Activated naive CD4-positive, alpha-beta T cell (primary cell): ENCODE measurements at regions not wholly inside any gene's neighbourhood (a gene's known extent, or its start where the extent isn't known, plus 50 kb on each side); places are given as distances from the start of the nearest gene placed in this dataset.
"Not testable (repeated sequence)": the region's sequence is repeated elsewhere in the genome, so short reads cannot be mapped to it uniquely, and the experiment has no call there.

Source experiments
- DNase-seq, 4 experiments: peaks; one replicate each; lab custom pipeline; 2025; lab: John Stamatoyannopoulos, UW

GRCh38 chr13:50388481-50388880 lies 373.2 kb downstream of the KCNRG start:
- DNase-seq = no peak

DNA sequence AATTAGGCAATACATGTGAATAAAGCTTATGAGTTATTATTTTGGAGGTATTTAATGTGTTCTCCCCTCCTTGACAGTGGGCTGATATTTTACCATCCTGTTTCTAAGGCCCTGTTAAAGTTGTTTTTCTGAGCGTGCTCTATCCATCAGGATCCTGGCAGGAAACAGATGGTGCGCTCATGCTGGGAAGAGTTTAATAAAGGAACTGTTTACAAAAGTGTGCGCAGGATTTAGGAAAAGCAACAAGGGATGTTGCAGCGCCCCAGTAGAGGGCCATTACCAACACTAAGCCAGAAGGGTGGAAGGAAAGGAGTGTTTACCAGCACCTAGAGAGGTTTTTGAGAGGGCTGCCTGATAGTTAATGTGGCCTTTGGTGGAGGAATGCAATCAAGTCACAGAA lies 374.5 kb downstream of the KCNRG start:
- DNase-seq = no peak

- no peak for DNase-seq
Measured at GRCh38 chr13:50390503-50391248, 375.4 kb downstream of the KCNRG start.

- no peak for DNase-seq
Measured at GRCh38 chr13:50392977-50393376, 377.7 kb downstream of the KCNRG start.

- no peak for DNase-seq
Measured at GRCh38 chr13:50393628-50394027, 378.4 kb downstream of the KCNRG start.

DNA sequence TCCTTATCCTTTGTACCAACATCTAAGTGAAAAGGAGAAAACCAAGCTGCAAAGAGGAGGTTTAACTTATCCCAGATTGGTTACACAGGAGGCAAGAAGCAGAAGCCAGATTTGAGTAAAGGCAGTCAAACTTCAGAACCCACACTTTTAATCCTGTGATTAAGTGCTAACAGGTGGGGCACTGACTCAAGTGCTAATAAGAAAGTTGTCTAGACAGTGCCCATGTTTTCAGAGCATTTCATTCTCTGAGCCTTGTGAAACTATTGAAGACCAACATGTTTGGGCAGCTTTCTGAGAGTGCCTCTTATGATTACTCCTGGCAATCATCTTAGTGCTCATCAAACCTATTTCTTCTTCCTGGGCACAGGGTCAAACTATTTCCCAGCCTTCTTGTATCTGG lies 380.8 kb downstream of the KCNRG start:
- DNase-seq = no peak

DNA sequence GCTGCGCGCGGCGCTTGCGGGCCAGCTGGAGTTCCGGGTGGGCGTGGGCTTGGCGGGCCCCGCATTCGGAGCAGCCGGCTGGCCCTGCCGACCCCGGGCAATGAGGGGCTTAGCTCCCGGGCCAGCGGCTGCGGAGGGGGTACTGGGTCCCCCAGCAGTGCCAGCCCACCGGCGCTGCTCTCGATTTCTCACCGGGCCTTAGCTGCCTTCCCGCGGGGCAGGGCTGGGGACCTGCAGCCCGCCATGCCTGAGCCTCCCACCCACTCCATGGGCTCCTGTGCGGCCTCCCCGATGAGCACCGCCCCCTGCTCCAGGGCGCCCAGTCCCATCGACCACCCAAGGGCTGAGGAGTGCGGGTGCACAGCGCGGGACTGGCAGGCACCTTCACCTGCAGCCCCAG lies 381.4 kb downstream of the KCNRG start:
- DNase-seq = not testable (repeated sequence)

DNA sequence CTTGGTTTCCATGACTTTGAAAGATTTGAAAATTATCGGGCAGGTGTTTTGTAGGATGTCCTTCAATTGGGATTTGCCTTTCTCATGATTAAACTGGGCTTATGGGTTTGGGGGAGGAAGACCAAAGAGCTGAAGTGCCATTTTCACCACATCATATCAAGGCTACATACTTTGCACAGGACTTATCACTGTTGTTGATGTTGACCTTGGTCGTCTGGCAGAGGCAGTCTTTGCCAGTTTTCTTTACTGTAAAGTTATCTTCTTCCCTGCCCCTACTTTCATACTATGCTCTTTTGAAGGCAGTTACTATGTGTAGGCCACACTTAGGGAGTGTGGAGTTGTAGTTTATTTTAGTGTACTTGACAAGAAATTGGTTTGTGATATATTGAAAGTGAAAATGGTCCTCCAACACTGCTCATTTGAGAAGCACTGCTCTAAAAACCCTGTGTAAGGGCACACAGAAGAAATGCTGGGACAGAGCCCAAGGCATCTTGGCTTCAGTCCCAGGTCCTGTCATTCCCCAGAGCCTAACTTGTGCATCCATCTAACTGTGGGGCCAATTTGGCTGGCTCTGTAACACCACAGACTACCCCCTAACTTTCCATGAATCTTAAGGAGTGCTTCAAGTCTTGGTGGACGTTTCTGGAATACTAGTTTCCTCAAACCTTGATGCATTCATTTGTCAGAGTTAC lies 384.9 kb downstream of the KCNRG start:
- DNase-seq = no peak

DNA sequence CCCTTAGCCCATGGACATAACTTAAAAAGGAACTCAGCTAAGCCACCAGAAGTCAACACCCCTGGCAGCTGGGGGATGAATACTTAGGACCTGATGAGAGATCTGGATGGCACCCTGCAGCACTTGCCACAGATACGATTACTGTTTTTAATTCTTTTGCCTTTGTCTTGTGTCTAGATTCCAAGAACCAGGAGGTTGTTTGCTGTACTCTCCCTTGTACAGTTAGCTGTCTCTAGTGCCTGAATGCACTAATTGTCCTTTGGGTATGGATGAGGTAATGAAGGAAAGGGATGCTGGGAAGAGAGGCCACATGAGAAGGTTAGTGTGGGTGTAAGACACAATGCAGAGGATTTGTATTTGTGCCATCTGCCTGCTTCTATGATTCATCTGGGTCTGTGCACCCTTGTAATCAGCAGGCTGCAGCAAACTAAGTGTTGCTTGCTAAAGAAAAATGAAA lies 385.8 kb downstream of the KCNRG start:
- no peak for DNase-seq

- no peak for DNase-seq
Measured at GRCh38 chr13:50401721-50402465, 386.6 kb downstream of the KCNRG start.

GRCh38 chr13:50403311-50403710 lies 388.1 kb downstream of the KCNRG start:
- DNase-seq = no peak

- no peak for DNase-seq
Measured at GRCh38 chr13:50404116-50404515, 388.9 kb downstream of the KCNRG start.

GRCh38 chr13:50404769-50405168 lies 389.5 kb downstream of the KCNRG start:
- no peak for DNase-seq

DNA sequence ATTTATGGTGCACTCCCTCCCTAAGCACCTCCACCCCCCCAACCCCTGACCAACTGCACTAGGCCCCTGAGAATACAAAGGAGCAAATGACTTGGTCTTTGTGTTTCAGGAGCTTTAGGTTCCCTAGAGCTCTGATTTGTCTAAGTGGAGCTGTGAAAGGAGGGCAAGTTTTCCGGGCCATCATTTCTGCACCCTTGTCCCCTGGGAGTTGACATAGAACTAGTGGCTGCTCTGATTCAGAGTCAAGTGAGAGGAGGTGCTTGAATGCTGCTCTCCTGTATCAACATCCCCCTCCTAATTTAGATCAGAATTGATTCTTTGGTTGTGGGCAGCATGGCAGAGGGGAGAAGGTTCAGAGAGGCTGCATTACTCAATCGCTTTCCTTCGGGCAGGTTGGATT lies 391.6 kb downstream of the KCNRG start:
- DNase-seq = no peak

DNA sequence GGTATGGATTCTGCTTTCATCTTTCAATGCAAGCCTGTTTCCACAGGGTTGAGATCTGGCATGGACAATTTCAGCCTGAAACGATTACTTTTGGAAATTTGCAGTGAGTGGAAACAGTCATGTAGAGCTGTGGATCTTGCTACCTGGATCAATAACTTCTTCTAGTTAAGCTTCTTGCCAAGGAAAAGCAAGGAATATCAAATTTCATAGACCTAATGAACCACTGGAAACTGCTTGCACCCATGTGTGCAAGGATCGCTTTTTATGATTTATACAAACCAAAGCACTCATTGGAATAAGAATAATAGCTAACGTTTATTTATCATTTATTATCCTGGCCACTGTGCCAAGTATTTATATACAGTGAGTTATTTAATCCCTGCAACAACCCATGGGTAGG lies 392.8 kb downstream of the KCNRG start:
- no peak for DNase-seq

DNA sequence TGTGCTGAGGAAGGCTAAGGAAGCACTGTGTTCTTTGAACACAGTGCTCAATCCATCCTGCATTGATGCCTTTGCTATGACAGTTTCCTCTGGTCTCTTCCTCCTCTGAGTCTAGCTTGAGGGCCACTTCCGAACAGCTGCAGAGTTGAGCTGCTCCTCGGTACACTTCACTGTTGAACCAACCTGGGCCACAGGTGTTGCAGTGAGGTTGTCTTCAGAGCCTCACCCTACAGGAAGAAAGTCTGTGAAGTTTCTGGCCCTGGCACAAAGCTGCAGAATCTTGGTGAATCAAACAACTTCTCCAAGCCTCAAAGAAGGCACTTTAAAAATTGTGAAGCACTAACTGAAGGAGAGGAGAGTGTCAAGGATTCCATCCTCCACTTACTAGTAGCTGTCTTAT lies 394.0 kb downstream of the KCNRG start:
- DNase-seq = no peak

DNA sequence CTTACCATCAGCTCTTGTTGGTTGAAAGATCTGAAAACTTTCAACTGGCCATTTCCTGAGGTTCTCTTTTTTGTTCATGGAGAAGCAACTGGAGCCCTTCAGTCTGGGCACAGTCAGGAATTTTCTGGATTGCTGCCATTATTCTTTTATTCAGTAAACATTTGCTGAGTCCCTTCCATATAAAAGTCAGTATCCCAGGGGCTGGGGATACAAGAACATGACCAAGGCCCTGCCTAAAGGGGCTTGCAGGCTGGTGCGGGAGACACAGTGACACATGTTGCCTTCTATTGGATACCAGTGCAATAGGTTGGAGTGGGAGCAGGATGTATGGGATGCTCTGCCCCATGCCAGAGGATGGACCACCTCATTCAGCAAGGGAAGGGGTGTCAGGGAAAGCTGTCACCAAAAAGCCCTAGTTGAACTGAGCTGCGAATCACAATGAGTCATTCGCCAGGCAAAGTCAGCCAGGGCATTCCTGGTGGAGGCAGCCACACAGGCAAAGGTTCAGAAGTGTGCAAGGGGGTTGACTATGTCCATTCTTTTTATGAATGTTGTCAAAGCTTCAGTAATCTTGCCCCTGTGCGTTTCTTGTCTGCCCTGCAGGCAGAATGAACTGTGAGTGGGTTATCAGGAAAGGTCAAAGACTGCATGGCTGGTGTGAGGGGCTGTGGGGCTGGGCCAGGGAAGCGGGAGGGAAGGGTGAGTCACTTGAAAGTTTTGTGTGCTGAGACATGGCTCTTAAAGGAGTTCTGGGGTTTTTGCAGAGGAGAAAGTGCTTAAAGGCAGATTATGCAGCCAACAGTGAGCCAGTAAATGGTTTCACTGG lies 395.9 kb downstream of the KCNRG start:
- no peak for DNase-seq

- no peak for DNase-seq
Measured at GRCh38 chr13:50412046-50412617, 396.9 kb downstream of the KCNRG start.

DNA sequence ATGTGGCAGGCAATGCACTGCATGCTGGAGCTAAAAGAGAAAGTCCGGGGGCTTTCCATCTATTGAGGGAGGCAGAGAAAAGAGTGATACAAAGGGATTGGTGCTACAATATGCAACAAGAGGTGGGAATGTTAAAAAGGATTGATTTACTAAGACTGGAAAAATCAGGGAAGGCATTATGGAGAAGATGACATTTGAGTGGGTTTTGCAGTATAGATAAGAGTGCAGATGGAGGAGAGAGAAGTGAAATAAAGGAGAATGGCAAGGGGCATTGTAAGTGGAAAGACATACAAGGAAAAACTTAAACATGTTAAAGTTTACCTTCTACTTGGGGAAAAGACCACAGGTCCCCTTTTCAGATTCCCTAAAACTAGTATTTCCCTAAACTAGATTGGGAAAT lies 399.4 kb downstream of the KCNRG start:
- no peak for DNase-seq

DNA sequence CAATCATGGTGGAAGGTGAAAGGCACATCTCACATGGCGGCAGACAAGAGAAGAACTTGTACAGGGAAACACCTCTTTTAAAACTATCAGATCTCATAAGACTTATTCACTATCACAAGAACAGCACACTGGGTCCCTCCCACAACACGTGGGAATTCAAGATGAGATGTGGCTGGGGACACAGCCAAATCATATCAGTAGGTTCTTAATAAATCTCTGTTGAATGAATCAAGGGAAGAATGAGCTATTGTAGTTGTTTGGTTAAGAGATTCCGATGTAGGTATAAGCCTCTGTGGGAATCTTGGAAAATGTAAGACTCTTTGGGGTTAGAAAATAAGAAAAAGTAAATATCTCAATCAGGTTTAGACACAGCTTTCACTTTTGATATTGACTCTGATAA lies 400.2 kb downstream of the KCNRG start:
- no peak for DNase-seq

GRCh38 chr13:50417597-50417996 lies 402.4 kb downstream of the KCNRG start:
- no peak for DNase-seq
